ENCODE measurements at regions not wholly inside any gene's neighbourhood (a gene's known extent, or its start where the extent isn't known, plus 50 kb on each side); places are given as distances from the start of the nearest gene placed in this dataset.
A peak's percentile ranks its signal among the peaks of the same experiment; 100 is the strongest.

DNA sequence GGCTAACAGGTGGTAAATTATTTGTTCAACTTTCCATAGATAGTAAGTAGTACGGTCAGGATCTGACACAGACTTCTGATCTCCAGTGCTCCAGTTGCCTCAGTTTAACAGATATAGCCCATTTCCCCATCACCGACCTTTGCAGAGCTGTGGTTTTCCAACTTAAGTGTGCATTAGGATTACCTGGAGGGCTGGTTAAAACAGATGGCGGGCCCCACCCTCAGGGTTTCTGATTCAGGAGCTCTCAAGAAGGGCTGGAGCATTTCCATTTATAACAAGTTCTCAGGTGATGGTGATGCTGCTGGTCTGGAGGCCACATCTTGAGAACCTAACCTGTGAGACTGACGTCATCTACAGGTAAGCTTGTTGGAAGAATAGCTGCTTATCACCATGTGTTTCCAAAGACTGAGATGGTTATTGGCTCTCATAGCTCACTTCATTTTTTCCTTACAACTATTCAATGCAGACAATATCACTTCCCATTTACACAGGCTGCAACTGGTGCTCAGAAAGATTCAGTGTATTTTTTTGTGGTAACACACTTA, 360.1 kb upstream of the CHD6 start:
- no peak overlapping the region for H3K27ac ChIP-seq
- no peak for DNase-seq
- intact Hi-C loops (cut with DNase I), result no loop called here
- TF ChIP-seq, protein P1, sequence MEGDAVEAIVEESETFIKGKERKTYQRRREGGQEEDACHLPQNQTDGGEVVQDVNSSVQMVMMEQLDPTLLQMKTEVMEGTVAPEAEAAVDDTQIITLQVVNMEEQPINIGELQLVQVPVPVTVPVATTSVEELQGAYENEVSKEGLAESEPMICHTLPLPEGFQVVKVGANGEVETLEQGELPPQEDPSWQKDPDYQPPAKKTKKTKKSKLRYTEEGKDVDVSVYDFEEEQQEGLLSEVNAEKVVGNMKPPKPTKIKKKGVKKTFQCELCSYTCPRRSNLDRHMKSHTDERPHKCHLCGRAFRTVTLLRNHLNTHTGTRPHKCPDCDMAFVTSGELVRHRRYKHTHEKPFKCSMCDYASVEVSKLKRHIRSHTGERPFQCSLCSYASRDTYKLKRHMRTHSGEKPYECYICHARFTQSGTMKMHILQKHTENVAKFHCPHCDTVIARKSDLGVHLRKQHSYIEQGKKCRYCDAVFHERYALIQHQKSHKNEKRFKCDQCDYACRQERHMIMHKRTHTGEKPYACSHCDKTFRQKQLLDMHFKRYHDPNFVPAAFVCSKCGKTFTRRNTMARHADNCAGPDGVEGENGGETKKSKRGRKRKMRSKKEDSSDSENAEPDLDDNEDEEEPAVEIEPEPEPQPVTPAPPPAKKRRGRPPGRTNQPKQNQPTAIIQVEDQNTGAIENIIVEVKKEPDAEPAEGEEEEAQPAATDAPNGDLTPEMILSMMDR (IDR thresholded peaks at IDR 0.05), result no peak
- no peak overlapping the region for H3K4me3 ChIP-seq
- no peaks in the 10 kb centered on the region for H3K27me3 ChIP-seq
- no peak overlapping the region for H3K9ac ChIP-seq (ENCODE audit: low read depth in 2 of 2, low read length in 2 of 2)
- H3K36me3 ChIP-seq, result no peaks in the 10 kb centered on the region
- no peaks in the 10 kb centered on the region for H3K4me1 ChIP-seq
- no peaks in the 10 kb centered on the region for H3K9me3 ChIP-seq

DNA sequence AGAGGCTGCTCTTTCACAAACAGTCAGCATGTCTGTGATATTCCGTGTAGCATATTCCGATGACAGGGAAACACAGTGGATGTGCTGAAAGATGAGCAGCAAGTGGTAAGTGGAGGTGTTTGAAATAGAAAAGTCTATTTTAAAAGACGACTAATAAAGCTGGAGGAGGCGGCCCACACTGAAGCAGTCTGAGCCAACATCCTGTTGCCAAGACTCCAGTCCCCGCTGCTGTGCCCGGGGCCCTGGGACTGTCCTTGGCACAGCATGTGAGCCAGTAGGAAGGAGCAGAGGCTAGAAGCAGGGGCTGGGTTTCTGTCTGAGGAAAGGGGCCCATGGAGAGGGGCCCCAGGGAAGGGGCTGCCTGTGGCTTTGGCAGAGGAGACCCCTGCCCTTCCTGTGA, 351.5 kb upstream of the CHD6 start:
- Histone ChIP-seq H3K9me3 (no peaks in the 10 kb centered on the region), H3K27me3 (no peaks in the 10 kb centered on the region), H3K4me3 (no peak overlapping the region), H3K4me1 (no peaks in the 10 kb centered on the region), H3K9ac (ENCODE audit: low read depth in 2 of 2, low read length in 2 of 2) (no peak overlapping the region), H3K36me3 (no peaks in the 10 kb centered on the region), H3K27ac (no peak overlapping the region)
- intact Hi-C loops (cut with DNase I), result no loop called here
- no peak for DNase-seq
- TF ChIP-seq, protein P1 (IDR thresholded peaks at IDR 0.05), result no peak

DNA sequence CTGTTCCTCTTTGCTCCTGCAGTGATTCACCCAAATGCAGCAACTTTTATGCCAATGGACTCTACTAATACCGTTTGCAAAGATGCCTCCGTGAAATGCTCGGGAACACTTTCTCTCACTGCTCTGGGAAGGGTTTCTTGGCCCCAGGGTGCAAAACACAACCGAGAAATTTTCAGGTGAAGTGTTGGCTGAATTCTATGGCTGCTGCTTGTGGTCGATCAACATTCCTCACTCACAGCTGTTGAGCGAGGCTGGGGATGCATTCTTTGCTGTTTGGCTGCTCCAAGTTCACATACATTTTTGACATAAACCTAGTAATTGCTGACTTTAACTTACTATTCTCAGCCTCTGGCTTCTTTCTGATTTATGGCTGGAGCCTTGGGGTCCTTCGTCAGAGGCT, 342.0 kb upstream of the CHD6 start:
- intact Hi-C loops (cut with DNase I), result no loop called here
- Histone ChIP-seq H3K4me3 (no peak overlapping the region), H3K4me1 (no peaks in the 10 kb centered on the region), H3K27ac (no peak overlapping the region), H3K9me3 (no peaks in the 10 kb centered on the region), H3K27me3 (no peaks in the 10 kb centered on the region), H3K9ac (ENCODE audit: low read depth in 2 of 2, low read length in 2 of 2) (no peak overlapping the region), H3K36me3 (no peaks in the 10 kb centered on the region)
- TF ChIP-seq, protein P1 (IDR thresholded peaks at IDR 0.05), result no peak
- no peak for DNase-seq

DNA sequence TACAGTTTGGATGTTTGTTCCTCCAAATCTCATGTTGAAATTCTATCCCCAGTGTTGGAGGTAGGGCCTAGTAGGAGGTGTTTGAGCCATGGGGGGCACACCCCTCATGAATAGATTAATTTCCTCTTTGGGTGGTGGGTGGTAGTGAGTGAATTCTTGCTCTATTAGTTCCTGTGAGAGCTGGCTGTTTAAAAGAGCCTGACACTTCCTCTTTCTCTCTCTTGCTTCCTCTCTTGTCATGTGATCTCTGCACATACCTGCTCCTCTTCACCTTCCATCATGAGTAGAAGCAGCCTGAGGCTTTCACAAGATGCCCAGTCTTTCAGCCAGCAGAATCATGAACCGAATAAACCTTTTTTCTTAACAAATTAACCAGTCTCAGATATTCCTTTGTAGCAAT, 340.2 kb upstream of the CHD6 start:
- TF ChIP-seq, protein P1 (IDR thresholded peaks at IDR 0.05), result no peak
- H3K27ac ChIP-seq, result no peak overlapping the region
- H3K4me1 ChIP-seq, result no peaks in the 10 kb centered on the region
- no peak overlapping the region for H3K4me3 ChIP-seq
- no peaks in the 10 kb centered on the region for H3K36me3 ChIP-seq
- H3K9me3 ChIP-seq, result no peaks in the 10 kb centered on the region
- no peak overlapping the region for H3K9ac ChIP-seq (ENCODE audit: low read depth in 2 of 2, low read length in 2 of 2)
- no peaks in the 10 kb centered on the region for H3K27me3 ChIP-seq
- no peak for DNase-seq
- intact Hi-C loops (cut with DNase I), result loop anchor here (5.0 kb wide), 1 partner anchor 1234 kb away; no protein-coding TSS in a partner anchor

DNA sequence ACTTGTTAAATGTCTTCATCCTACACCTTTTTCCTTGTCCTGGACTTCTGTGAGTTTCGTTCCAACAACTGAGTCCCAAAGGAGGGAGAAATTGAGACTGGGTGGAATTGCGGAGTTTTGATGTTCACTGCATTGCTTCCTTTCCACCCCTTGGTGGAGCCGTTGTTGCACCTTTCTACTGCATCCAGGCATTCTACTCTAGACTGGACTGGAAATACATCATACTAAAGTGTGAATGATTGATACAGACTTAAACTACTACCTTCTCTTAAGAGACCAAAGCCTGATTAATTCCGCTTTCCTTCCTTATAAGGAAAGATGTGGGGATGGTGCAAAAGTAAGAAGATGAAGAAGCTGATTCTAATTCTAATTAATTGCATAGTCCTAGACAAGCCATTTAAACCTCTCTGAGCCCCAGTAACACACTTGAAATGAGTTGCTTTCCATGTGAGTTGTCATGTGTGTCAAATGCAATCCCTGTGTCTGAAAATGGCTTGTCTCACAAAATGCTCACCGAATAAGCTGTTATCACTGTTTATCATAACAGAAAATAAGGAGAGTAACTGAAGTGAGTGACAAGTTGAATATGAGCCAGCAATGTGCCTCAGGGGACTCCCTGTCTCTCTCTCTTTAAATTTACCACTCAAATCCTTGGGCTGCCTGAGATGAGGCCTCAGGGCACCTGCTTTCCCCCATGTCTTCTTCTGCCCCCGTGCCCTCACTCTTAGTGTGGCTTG, 338.3 kb upstream of the CHD6 start:
- H3K9me3 ChIP-seq, result no peaks in the 10 kb centered on the region
- no peaks in the 10 kb centered on the region for H3K27me3 ChIP-seq
- no peak overlapping the region for H3K9ac ChIP-seq (ENCODE audit: low read depth in 2 of 2, low read length in 2 of 2)
- H3K36me3 ChIP-seq, result no peaks in the 10 kb centered on the region
- no peak overlapping the region for H3K27ac ChIP-seq
- no peak overlapping the region for H3K4me3 ChIP-seq
- DNase-seq, result no peak
- TF ChIP-seq, protein P1 (IDR thresholded peaks at IDR 0.05), result peak; percentile 23
- H3K4me1 ChIP-seq, result no peaks in the 10 kb centered on the region
- intact Hi-C loops (cut with DNase I), result loop anchor here (5.0 kb wide), 1 partner anchor 1236 kb away; no protein-coding TSS in a partner anchor

Measured in colonic mucosa (tissue), 4 donors.